ENCODE measurements at regions not wholly inside any gene's neighbourhood (a gene's known extent, or its start where the extent isn't known, plus 50 kb on each side); places are given as distances from the start of the nearest gene placed in this dataset.

DNA sequence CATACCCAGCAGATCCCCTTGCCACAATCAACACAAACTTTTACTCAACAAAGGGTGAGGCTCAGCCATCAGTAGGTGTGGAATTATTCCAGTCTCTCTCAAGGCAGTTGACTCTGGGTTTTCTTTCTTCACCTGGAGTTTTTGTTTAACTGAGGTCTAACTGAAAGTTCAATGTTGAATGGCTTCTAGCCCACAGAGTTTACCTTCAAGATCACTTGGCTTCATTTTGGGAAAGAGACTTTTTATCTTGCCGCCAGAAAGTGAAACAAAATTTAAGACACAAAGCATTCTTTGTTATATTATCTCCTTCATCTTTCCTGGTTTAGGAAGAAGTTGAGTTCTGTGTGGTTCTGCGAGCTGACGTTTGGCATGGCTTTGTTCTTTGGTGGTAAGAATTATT lies 83.8 kb upstream of the RASGEF1B start:
- TF ChIP-seq, protein P1, sequence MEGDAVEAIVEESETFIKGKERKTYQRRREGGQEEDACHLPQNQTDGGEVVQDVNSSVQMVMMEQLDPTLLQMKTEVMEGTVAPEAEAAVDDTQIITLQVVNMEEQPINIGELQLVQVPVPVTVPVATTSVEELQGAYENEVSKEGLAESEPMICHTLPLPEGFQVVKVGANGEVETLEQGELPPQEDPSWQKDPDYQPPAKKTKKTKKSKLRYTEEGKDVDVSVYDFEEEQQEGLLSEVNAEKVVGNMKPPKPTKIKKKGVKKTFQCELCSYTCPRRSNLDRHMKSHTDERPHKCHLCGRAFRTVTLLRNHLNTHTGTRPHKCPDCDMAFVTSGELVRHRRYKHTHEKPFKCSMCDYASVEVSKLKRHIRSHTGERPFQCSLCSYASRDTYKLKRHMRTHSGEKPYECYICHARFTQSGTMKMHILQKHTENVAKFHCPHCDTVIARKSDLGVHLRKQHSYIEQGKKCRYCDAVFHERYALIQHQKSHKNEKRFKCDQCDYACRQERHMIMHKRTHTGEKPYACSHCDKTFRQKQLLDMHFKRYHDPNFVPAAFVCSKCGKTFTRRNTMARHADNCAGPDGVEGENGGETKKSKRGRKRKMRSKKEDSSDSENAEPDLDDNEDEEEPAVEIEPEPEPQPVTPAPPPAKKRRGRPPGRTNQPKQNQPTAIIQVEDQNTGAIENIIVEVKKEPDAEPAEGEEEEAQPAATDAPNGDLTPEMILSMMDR (IDR thresholded peaks at IDR 0.05), result no peak
- TF ChIP-seq POLR2A (IDR thresholded peaks at IDR 0.05), result no peak
